Pancreas (tissue), 10 donors: ENCODE measurements at regions not wholly inside any gene's neighbourhood (a gene's known extent, or its start where the extent isn't known, plus 50 kb on each side); places are given as distances from the start of the nearest gene placed in this dataset.
A peak's percentile ranks its signal among the peaks of the same experiment; 100 is the strongest.

Source experiments
- ATAC-seq, 4 donors: fragments of 200-7000 bp; cut with Tn5 transposase; one replicate each; pipeline versions ENCODE4 v1.8.0 to v1.9.1; 2020; ENCODE audit warnings: mild to moderate bottlenecking in 4 of 4, moderate library complexity in 4 of 4
- DNase-seq, 6 donors: peaks; one replicate each; pipeline ENCODE4 v3.0.0-alpha.2; 2020
- FAIRE-seq: peaks from 2 replicates; lab custom pipeline; 2012; peaks lifted over from hg19 to GRCh38; lab: Jason Lieb, UNC
- H3K27ac ChIP-seq, 4 donors: fragments of 200-600 bp; sonication (generic); 1 replicate in 3 of 4; 2 replicates in 1 of 4; pipeline versions ENCODE4 v1.5.0 to v1.8.0; 2020
- H3K27me3 ChIP-seq, 4 donors: fragments of 200-600 bp; one replicate each; pipeline ENCODE4 v1.8.0; 2021
- H3K36me3 ChIP-seq, 3 donors: fragments of 200-600 bp; sonication (generic) in 1 of 3; one replicate each; pipeline versions ENCODE4 v1.5.0 to v1.8.0; 2020 to 2021
- H3K4me1 ChIP-seq, 3 donors: fragments of 200-600 bp; one replicate each; pipeline ENCODE4 v1.8.0; 2021
- H3K4me3 ChIP-seq, 4 donors: fragments of 200-600 bp; sonication (generic) in 2 of 4; one replicate each; pipeline versions ENCODE4 v1.5.0 to v1.8.0; 2020 to 2021
- H3K9me3 ChIP-seq, 4 donors: fragments of 200-600 bp; one replicate each; pipeline ENCODE4 v1.8.0; 2021
- CTCF ChIP-seq, 4 donors: fragments of 200-600 bp; sonication (generic) in 3 of 4; IDR thresholded peaks; one replicate each; pipeline versions ENCODE4 v1.5.0 to v1.8.0; 2021; ENCODE audit warnings: antibody characterized with exemption in 4 of 4
- WGBS, 2 donors: extraction: QIAGEN DNeasy Blood & Tissue Kit; methylation state at CpG; one replicate each; pipeline ENCODE4 v1.1.7; 2013; 5-methylcytosine and 5-hydroxymethylcytosine counted together
- intact Hi-C, 3 donors: fragments of 100-400 bp; cut with DNase I; formaldehyde crosslinking; loops; one replicate each; pipeline versions ENCODE4 v1.11.1 to v1.14.2; 2022
- donor health status: healthy with polysubstance abuse.
- donor health status: DM: no; HTN: no; CAD: no; lungs with moderate emphysema.
- donor health status: DM: no; HTN: no; CAD: no.
- donor health status: control.
- donor health status: control.
- donor health status: Bipolar disorder and iron deficiency.
- donor health status: DM: yes; HTN: yes; CAD: no.
- donor health status: DM: no; HTN: no; CAD: no.
- donor health status: DM: no; HTN: no; CAD: no.
- donor health status: DM: yes; HTN: yes; CAD: no.

- Histone ChIP-seq H3K4me1 (peaks cover 0 to 22% (median 0%) of the 10 kb centered on the region in 3 donors), H3K9me3 (no peaks in the 10 kb centered on the region), H3K4me3 (no peak overlapping the region), H3K27me3 (no peaks in the 10 kb centered on the region), H3K36me3 (no peaks in the 10 kb centered on the region), H3K27ac (no peak overlapping the region)
- no peak for TF ChIP-seq CTCF (IDR thresholded peaks at IDR 0.05)
- DNase-seq, result no peak
- no peak for ATAC-seq
- WGBS, 2 donors, result 66 to 87% methylated on average over 1 of the region's 1 CpG
- no peak for FAIRE-seq
- intact Hi-C loops, result no loop called here
Measured at GRCh38 chr15:39451121-39451688, 129.7 kb upstream of the THBS1 start.

DNA sequence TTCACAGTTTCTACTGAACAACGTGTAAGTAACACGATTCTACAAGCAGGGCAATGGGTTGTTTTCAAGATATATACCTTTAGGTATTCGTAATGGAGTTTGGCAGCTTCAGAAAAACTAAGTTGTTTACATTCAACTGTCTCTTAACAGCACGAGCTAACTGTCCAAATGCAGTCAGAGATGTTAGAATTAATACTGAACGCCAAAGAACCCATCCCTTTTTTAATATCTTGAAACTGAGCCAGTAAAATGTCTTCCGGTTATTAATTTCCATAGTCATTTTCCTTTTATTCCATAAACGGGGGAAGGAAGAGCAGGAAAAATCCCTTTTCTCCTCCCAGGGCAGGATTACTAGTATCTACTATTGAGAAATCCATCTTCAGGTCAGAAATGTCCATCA lies 129.0 kb upstream of the THBS1 start:
- H3K9me3 ChIP-seq, result no peaks in the 10 kb centered on the region
- no peak for TF ChIP-seq CTCF (IDR thresholded peaks at IDR 0.05)
- WGBS, 2 donors, result 68 to 69% methylated on average over 7 of the region's 7 CpGs
- H3K4me3 ChIP-seq, result no peak overlapping the region
- FAIRE-seq (no peak), DNase-seq (no peak), ATAC-seq (no peak)
- H3K27me3 ChIP-seq, result no peaks in the 10 kb centered on the region
- H3K27ac ChIP-seq, result no peak overlapping the region
- H3K36me3 ChIP-seq, result no peaks in the 10 kb centered on the region
- intact Hi-C loops, result no loop called here
- peaks cover 0 to 28% (median 0%) of the 10 kb centered on the region in 3 donors for H3K4me1 ChIP-seq

DNA sequence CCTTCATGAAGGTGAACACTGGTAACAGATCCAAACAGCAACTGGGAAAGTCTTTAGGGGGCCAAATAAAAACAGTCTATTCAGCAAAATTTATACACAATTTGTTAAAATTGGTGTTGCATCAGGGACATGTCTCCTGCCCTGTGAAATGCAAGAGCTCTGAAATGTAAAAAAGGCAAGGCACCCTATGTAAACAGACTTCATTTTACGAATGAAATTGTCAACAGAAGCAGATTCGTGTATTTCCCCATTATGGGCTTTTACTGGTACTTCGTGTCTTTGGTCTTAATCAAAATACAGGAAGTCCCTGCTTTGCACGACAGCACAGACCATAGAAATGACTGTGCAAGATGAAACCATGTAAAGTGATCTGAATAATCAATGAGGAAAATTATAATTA lies 127.3 kb upstream of the THBS1 start:
- H3K4me1 ChIP-seq, result peaks cover 0 to 31% (median 0%) of the 10 kb centered on the region in 3 donors
- 71 to 73% methylated on average over 4 of the region's 4 CpGs for WGBS, 2 donors
- no peak for DNase-seq
- no peak overlapping the region for H3K27ac ChIP-seq
- peak in 1 of 4 donors; percentile 33 for ATAC-seq
- H3K9me3 ChIP-seq, result no peaks in the 10 kb centered on the region
- no peak for TF ChIP-seq CTCF (IDR thresholded peaks at IDR 0.05)
- no peak for FAIRE-seq
- H3K4me3 ChIP-seq, result no peak overlapping the region
- intact Hi-C loops, result no loop called here
- no peaks in the 10 kb centered on the region for H3K27me3 ChIP-seq
- no peaks in the 10 kb centered on the region for H3K36me3 ChIP-seq

DNA sequence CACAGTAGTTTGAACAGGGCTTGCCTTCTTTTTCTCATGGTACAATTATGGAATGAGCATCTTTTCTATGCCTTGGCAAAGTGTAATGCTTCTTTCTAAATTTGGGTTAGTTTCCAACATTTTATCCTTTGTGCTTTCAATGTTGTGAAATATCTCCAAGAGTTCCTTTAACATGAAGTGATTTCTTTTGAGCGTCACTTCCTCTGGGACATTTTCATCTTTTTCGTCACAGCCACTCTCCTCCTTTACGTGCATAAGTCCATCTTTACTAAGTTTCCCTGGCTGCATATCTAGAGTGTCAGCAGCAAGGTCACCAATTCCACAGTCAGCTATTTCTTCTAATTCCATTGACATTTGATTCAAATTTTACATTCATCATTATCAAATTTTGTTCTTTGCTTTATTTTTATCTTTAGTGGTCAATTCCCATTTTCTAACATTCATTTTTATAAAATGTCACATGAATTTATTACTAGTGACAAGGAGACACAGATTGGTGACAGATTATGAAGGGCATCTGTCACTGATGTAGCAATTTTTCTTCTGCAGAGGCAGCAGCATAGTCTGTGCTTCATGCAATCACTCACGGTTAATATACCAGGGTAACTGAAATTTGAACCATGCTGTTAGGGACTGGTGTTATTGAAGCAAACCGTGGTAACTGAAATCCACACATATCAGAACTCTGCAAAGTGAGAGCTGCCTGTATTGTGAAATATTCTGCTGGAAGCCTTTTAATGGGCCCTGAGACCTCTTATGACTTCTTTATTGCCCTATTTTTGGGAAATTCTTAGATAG lies 126.5 kb upstream of the THBS1 start:
- Histone ChIP-seq H3K27ac (no peak overlapping the region), H3K9me3 (no peaks in the 10 kb centered on the region), H3K36me3 (no peaks in the 10 kb centered on the region), H3K4me3 (no peak overlapping the region), H3K27me3 (no peaks in the 10 kb centered on the region), H3K4me1 (peaks cover 0 to 31% (median 0%) of the 10 kb centered on the region in 3 donors)
- no peak for TF ChIP-seq CTCF (IDR thresholded peaks at IDR 0.05)
- FAIRE-seq (no peak), ATAC-seq (peak in 3 of 4 donors; percentile 29 to 53 (median 45)), DNase-seq (no peak)
- 66 to 67% methylated on average over 5 of the region's 5 CpGs for WGBS, 2 donors
- intact Hi-C loops, result no loop called here
